ENCODE measurements at regions not wholly inside any gene's neighbourhood (a gene's known extent, or its start where the extent isn't known, plus 50 kb on each side); places are given as distances from the start of the nearest gene placed in this dataset.

DNA sequence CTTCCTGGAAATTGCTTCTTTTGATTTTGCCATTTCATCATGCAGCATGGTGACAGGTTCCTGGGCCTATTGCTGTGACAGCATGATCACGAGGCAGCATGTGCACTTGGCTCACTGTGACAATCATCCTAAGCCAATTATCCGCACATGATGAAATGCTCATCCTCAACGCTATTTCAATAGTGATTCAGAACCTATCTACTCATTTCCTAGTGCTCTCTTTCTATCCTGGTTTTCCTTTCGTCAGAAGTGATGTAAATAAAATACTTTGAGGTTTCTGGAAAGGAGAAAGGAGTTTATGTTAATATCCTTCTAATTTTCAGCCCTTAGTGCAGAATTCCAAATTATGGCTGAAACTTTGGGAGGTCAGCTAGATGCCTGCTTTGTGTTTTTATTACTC lies 110.6 kb upstream of the ADAMTS5 start:
- H3K9me3 ChIP-seq (ENCODE audit: control insufficient read depth, insufficient read depth, low read length) = no peaks in the 10 kb centered on the region
- H3K36me3 ChIP-seq (ENCODE audit: control insufficient read depth, low read length) = no peaks in the 10 kb centered on the region
- H4K20me1 ChIP-seq (ENCODE audit: control insufficient read depth, insufficient read depth, low read depth, low read length) = no peaks in the 10 kb centered on the region
- no peaks in the 10 kb centered on the region for H3K79me2 ChIP-seq (ENCODE audit: control insufficient read depth, low read length)
- H3F3A ChIP-seq (ENCODE audit: control insufficient read depth, insufficient read depth) = no peaks in the 10 kb centered on the region
- TF ChIP-seq EZH2phosphoT487 (IDR thresholded peaks at IDR 0.05; ENCODE audit: borderline replicate concordance, low read length) = no peak
- TF ChIP-seq, protein P1, sequence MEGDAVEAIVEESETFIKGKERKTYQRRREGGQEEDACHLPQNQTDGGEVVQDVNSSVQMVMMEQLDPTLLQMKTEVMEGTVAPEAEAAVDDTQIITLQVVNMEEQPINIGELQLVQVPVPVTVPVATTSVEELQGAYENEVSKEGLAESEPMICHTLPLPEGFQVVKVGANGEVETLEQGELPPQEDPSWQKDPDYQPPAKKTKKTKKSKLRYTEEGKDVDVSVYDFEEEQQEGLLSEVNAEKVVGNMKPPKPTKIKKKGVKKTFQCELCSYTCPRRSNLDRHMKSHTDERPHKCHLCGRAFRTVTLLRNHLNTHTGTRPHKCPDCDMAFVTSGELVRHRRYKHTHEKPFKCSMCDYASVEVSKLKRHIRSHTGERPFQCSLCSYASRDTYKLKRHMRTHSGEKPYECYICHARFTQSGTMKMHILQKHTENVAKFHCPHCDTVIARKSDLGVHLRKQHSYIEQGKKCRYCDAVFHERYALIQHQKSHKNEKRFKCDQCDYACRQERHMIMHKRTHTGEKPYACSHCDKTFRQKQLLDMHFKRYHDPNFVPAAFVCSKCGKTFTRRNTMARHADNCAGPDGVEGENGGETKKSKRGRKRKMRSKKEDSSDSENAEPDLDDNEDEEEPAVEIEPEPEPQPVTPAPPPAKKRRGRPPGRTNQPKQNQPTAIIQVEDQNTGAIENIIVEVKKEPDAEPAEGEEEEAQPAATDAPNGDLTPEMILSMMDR (IDR thresholded peaks at IDR 0.05; ENCODE audit: low read depth, low read length, poor library complexity, severe bottlenecking) = no peak
- H3K27me3 ChIP-seq (ENCODE audit: control insufficient read depth, low read length) = no peaks in the 10 kb centered on the region
- no peaks in the 10 kb centered on the region for H3K9me2 ChIP-seq (replicated peaks; ENCODE audit: control insufficient read depth, low read length)
- H3K4me3 ChIP-seq (ENCODE audit: low read length) = no peak overlapping the region
- H3K27ac ChIP-seq (ENCODE audit: low read depth, low read length) = no peak overlapping the region
- no peak overlapping the region for H3K4me2 ChIP-seq (ENCODE audit: low read length)
- no peaks in the 10 kb centered on the region for H3K4me1 ChIP-seq (ENCODE audit: control insufficient read depth, low read length)

DNA sequence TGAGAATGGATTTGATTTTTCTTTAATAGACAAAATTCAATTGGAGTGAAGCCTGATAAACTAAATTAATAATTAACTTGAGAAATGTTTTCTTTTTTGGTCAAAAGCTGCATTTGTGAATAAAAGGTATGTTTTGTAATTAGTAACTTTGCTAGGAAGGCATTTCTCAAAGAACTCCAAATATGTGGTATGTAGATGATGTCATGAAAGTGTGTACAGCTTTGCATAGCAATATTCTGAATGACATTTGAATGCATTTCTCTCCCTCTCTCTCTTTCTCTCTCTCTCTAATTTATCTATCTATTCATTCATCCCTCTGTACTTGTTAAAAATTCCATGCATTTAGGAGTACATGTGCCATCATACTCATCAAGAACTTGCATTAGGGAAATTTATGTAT lies 109.1 kb upstream of the ADAMTS5 start:
- H3K4me1 ChIP-seq (ENCODE audit: control insufficient read depth, low read length) = no peaks in the 10 kb centered on the region
- no peaks in the 10 kb centered on the region for H3K9me2 ChIP-seq (replicated peaks; ENCODE audit: control insufficient read depth, low read length)
- no peak overlapping the region for H3K4me3 ChIP-seq (ENCODE audit: low read length)
- TF ChIP-seq, protein P1 (IDR thresholded peaks at IDR 0.05; ENCODE audit: low read depth, low read length, poor library complexity, severe bottlenecking) = no peak
- H3K27ac ChIP-seq (ENCODE audit: low read depth, low read length) = no peak overlapping the region
- H3K4me2 ChIP-seq (ENCODE audit: low read length) = no peak overlapping the region
- H3K36me3 ChIP-seq (ENCODE audit: control insufficient read depth, low read length) = no peaks in the 10 kb centered on the region
- H3K79me2 ChIP-seq (ENCODE audit: control insufficient read depth, low read length) = no peaks in the 10 kb centered on the region
- no peaks in the 10 kb centered on the region for H4K20me1 ChIP-seq (ENCODE audit: control insufficient read depth, insufficient read depth, low read depth, low read length)
- H3K27me3 ChIP-seq (ENCODE audit: control insufficient read depth, low read length) = no peaks in the 10 kb centered on the region
- H3K9me3 ChIP-seq (ENCODE audit: control insufficient read depth, insufficient read depth, low read length) = peaks cover 2% of the 10 kb centered on the region; the same call in 1 of the 2 replicates
- no peaks in the 10 kb centered on the region for H3F3A ChIP-seq (ENCODE audit: control insufficient read depth, insufficient read depth)

- Histone ChIP-seq H3K4me2 (ENCODE audit: low read length) (no peak overlapping the region), H3K36me3 (ENCODE audit: control insufficient read depth, low read length) (no peaks in the 10 kb centered on the region), H3K27me3 (ENCODE audit: control insufficient read depth, low read length) (no peaks in the 10 kb centered on the region), H3F3A (ENCODE audit: control insufficient read depth, insufficient read depth) (no peaks in the 10 kb centered on the region), H3K4me1 (ENCODE audit: control insufficient read depth, low read length) (no peaks in the 10 kb centered on the region), H4K20me1 (ENCODE audit: control insufficient read depth, insufficient read depth, low read depth, low read length) (no peaks in the 10 kb centered on the region), H3K9me2 (replicated peaks; ENCODE audit: control insufficient read depth, low read length) (no peaks in the 10 kb centered on the region), H3K27ac (ENCODE audit: low read depth, low read length) (no peak overlapping the region), H3K4me3 (ENCODE audit: low read length) (no peak overlapping the region), H3K79me2 (ENCODE audit: control insufficient read depth, low read length) (no peaks in the 10 kb centered on the region), H3K9me3 (ENCODE audit: control insufficient read depth, insufficient read depth, low read length) (peaks cover 2% of the 10 kb centered on the region; the same call in 1 of the 2 replicates)
- TF ChIP-seq EZH2phosphoT487 (IDR thresholded peaks at IDR 0.05; ENCODE audit: borderline replicate concordance, low read length) = no peak
- TF ChIP-seq, protein P1 (IDR thresholded peaks at IDR 0.05; ENCODE audit: low read depth, low read length, poor library complexity, severe bottlenecking) = no peak
Observed at GRCh38 chr21:27070861-27071670, 104.2 kb upstream of the ADAMTS5 start.
